CD4-positive, CD25-positive, alpha-beta regulatory T cell (primary cell): ENCODE measurements at regions not wholly inside any gene's neighbourhood (a gene's known extent, or its start where the extent isn't known, plus 50 kb on each side); places are given as distances from the start of the nearest gene placed in this dataset.

ENCODE experiments used
- ATAC-seq, 2 donors: fragments of 150-1000 bp; cut with Tn5 transposase; one replicate each; pipeline ENCODE4 v1.10.0; 2021; ENCODE audit warnings: low read depth in 2 of 2, moderate number of reproducible peaks in 2 of 2, moderate library complexity in 1 of 2
- DNase-seq, 3 donors: peaks; one replicate each; pipeline versions ENCODE4 v3.0.0 to v3.0.0-alpha.2; 2012 to 2022; ENCODE audit warnings: mixed read lengths in 1 of 3
- H3K27ac ChIP-seq: one replicate; pipeline ENCODE4 v1.7.0; 2013; ENCODE audit warnings: mild to moderate bottlenecking, low read length; ENCODE audit not compliant: insufficient read depth, poor library complexity, severe bottlenecking
- H3K27me3 ChIP-seq: one replicate; pipeline ENCODE4 v1.7.0; 2013; ENCODE audit warnings: low read length; ENCODE audit not compliant: control insufficient read depth, insufficient read depth
- H3K36me3 ChIP-seq: one replicate; pipeline ENCODE4 v1.7.0; 2013; ENCODE audit warnings: mild to moderate bottlenecking, low read length, moderate library complexity; ENCODE audit not compliant: control insufficient read depth, insufficient read depth
- H3K4me1 ChIP-seq: 2 replicates; pipeline ENCODE4 v1.7.0; 2013; ENCODE audit warnings: mild to moderate bottlenecking, low read length; ENCODE audit not compliant: insufficient read depth, control insufficient read depth, poor library complexity, severe bottlenecking
- H3K4me3 ChIP-seq: one replicate; pipeline ENCODE4 v1.7.0; 2013; ENCODE audit warnings: low read depth, mild to moderate bottlenecking, low read length, moderate library complexity
- H3K9me3 ChIP-seq, 2 experiments: 1 replicate in 1 of 2; 2 replicates in 1 of 2; pipeline ENCODE4 v1.7.0; 2013; ENCODE audit warnings: low read length in 2 of 2, mild to moderate bottlenecking in 1 of 2, moderate library complexity in 1 of 2; ENCODE audit not compliant: control insufficient read depth in 2 of 2
- H3K27ac Mint-ChIP-seq, 3 donors: one replicate each; pipeline ENCODE4 v1.8.0; 2020 to 2022; ENCODE audit warnings: mild to moderate bottlenecking in 3 of 3, mixed read lengths in 3 of 3, moderate library complexity in 2 of 3
- H3K27me3 Mint-ChIP-seq: one replicate; pipeline ENCODE4 v1.8.0; 2022; ENCODE audit warnings: mild to moderate bottlenecking, mixed read lengths
- H3K36me3 Mint-ChIP-seq: one replicate; pipeline ENCODE4 v1.8.0; 2020; ENCODE audit warnings: mixed read lengths
- H3K4me1 Mint-ChIP-seq, 4 donors: one replicate each; pipeline ENCODE4 v1.8.0; 2020 to 2022; ENCODE audit warnings: mixed read lengths in 4 of 4, mild to moderate bottlenecking in 1 of 4
- H3K4me3 Mint-ChIP-seq, 4 donors: one replicate each; pipeline ENCODE4 v1.8.0; 2020 to 2022; ENCODE audit warnings: mild to moderate bottlenecking in 4 of 4, mixed read lengths in 4 of 4, moderate library complexity in 3 of 4
- H3K9me3 Mint-ChIP-seq, 7 donors: one replicate each; pipeline ENCODE4 v1.8.0; 2020 to 2022; ENCODE audit warnings: mixed read lengths in 7 of 7, mild to moderate bottlenecking in 3 of 7, moderate library complexity in 2 of 7

DNA sequence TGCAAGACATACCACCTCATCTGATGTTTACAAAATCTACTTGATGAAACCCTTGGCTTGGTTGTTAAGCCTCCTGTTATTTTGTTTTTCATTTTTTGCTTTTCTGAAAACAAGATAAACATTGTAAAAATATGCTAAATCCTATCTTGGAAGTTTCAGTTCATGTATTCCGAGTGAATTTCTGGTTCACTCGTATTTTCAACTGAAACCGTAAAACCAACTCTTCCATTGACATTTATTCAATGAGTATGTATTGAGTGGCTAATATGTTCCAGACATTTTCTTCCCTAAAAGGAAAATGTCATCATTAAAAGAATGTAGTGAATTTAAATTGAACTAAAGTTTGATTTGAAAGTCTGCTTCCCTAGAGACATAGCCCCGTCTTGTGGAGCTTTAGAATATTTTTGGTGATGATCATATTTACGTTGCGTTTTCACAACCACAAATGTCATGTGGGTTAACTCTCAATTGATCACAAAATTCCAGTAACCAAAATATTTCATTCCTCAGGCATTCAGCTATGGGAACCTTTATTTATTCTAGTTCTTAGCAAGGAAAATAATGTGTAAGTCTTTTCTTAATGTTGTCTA, 204.2 kb downstream of the MBD2 start:
- H3K9me3 ChIP-seq: no peaks in the 10 kb centered on the region
- no peaks in the 10 kb centered on the region for H3K36me3 ChIP-seq
- Mint-ChIP-seq H3K9me3 (peaks cover 0 to 7% (median 0%) of the 10 kb centered on the region in 7 donors), H3K36me3 (no peaks in the 10 kb centered on the region), H3K27me3 (peaks cover 4% of the 10 kb centered on the region), H3K4me3 (no peak overlapping the region), H3K4me1 (no peaks in the 10 kb centered on the region), H3K27ac (no peak overlapping the region)
- H3K27me3 ChIP-seq: no peaks in the 10 kb centered on the region
- H3K4me3 ChIP-seq: no peak overlapping the region
- H3K4me1 ChIP-seq: no peaks in the 10 kb centered on the region
- H3K27ac ChIP-seq: no peak overlapping the region
- ATAC-seq (no peak), DNase-seq (no peak)

DNA sequence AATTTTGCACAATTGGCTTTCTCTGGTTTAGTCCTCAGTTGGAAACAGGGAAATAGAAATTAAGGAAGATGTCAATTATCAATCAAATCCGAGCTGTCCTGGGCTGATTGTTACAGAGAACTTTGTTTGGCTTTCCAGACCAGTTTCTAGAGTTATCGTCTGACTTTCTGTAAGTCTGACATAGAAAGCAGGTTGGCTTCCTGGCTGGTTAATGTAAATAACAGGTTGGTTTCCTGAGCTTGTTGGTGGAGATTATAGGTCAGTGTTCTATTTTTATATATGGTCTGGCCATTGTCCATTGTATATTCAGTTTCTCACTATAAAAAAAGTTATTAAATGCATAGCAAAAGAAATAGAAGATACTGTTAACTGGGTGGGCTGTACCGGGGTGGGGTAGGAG, 204.8 kb downstream of the MBD2 start:
- peaks cover 0 to 7% (median 0%) of the 10 kb centered on the region in 7 donors for H3K9me3 Mint-ChIP-seq
- Histone ChIP-seq H3K27me3 (no peaks in the 10 kb centered on the region), H3K4me3 (no peak overlapping the region), H3K4me1 (no peaks in the 10 kb centered on the region), H3K27ac (no peak overlapping the region), H3K9me3 (no peaks in the 10 kb centered on the region), H3K36me3 (no peaks in the 10 kb centered on the region)
- ATAC-seq: no peak
- no peaks in the 10 kb centered on the region for H3K36me3 Mint-ChIP-seq
- no peak overlapping the region for H3K4me3 Mint-ChIP-seq
- no peaks in the 10 kb centered on the region for H3K4me1 Mint-ChIP-seq
- H3K27me3 Mint-ChIP-seq: peaks cover 4% of the 10 kb centered on the region
- DNase-seq: no peak
- no peak overlapping the region for H3K27ac Mint-ChIP-seq

DNA sequence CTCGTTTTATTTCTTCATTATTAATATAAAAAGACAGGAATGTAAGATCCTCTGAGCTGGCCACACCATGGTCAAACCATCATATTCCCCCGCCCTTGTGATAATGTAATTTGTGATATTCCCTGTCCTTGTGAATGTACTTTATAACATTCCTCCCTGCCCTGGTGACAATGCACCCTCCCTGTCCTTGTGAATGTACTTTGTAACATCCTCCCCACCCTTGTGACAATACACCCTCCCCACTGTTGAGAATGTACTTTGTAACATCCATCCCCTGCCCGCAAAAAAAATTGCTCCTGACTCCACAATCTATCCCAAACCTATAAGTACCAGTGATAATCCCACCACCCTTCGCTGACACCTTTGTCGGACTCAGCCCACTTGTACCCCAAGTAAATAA, 211.0 kb downstream of the MBD2 start:
- ATAC-seq (no peak), DNase-seq (no peak)
- H3K9me3 Mint-ChIP-seq: peaks cover 0 to 9% (median 1%) of the 10 kb centered on the region in 7 donors
- H3K36me3 ChIP-seq: no peaks in the 10 kb centered on the region
- H3K36me3 Mint-ChIP-seq: no peaks in the 10 kb centered on the region
- H3K27ac Mint-ChIP-seq: no peak overlapping the region
- no peak overlapping the region for H3K4me3 ChIP-seq
- no peaks in the 10 kb centered on the region for H3K4me1 ChIP-seq
- H3K9me3 ChIP-seq: no peaks in the 10 kb centered on the region
- no peak overlapping the region for H3K4me3 Mint-ChIP-seq
- no peaks in the 10 kb centered on the region for H3K4me1 Mint-ChIP-seq
- H3K27ac ChIP-seq: no peak overlapping the region
- peaks cover 9% of the 10 kb centered on the region for H3K27me3 Mint-ChIP-seq
- no peaks in the 10 kb centered on the region for H3K27me3 ChIP-seq

DNA sequence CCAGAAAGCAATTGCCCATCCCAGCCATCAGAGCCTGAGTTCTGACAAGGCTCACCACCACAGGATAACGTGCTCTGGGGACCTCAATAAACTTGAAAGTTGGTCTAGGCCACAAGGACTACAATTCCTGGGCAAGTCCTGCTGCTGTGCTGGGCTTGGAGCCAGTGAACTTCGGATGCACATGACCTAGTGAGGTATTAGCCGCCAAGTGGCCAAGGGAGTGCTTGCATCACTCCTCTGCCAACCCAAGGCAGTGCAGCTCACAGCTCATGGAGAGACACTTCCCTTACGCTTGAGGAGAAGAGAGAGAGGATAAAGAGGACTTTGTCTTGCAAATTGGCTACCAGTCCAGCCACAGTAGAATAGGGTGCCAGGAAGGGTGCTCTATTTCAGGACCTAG, 219.6 kb downstream of the MBD2 start:
- no peaks in the 10 kb centered on the region for H3K36me3 Mint-ChIP-seq
- peaks cover 9% of the 10 kb centered on the region for H3K27me3 Mint-ChIP-seq
- Histone ChIP-seq H3K27me3 (no peaks in the 10 kb centered on the region), H3K4me3 (no peak overlapping the region), H3K27ac (no peak overlapping the region), H3K4me1 (no peaks in the 10 kb centered on the region), H3K36me3 (no peaks in the 10 kb centered on the region), H3K9me3 (no peaks in the 10 kb centered on the region)
- DNase-seq: no peak
- no peak for ATAC-seq
- no peak overlapping the region for H3K27ac Mint-ChIP-seq
- H3K9me3 Mint-ChIP-seq: peaks cover 0 to 7% (median 0%) of the 10 kb centered on the region in 7 donors
- H3K4me3 Mint-ChIP-seq: no peak overlapping the region
- no peaks in the 10 kb centered on the region for H3K4me1 Mint-ChIP-seq

DNA sequence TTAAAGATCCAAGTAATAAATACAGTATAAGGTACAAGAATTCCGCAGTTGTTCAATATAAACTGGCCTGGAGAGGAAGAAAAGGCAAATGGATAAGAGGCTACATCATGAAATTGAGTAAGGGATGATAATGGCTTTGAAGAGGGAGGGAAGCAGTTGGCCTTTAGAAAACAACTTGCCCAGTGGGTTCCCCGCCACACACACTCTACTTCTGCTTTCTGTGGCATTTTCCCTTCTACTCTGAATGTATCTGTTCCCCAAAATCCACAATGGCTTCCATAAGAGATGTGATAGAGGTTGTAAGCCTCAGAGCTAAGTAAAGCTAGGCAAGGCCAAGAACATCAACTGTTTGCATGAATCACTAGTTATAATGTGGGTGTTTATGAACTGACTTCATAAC, 221.3 kb downstream of the MBD2 start:
- Mint-ChIP-seq H3K27ac (no peak overlapping the region), H3K27me3 (peaks cover 4% of the 10 kb centered on the region), H3K4me3 (no peak overlapping the region), H3K4me1 (no peaks in the 10 kb centered on the region), H3K9me3 (peaks cover 0 to 4% (median 0%) of the 10 kb centered on the region in 7 donors), H3K36me3 (no peaks in the 10 kb centered on the region)
- no peaks in the 10 kb centered on the region for H3K36me3 ChIP-seq
- no peaks in the 10 kb centered on the region for H3K9me3 ChIP-seq
- H3K27me3 ChIP-seq: no peaks in the 10 kb centered on the region
- H3K4me1 ChIP-seq: no peaks in the 10 kb centered on the region
- no peak overlapping the region for H3K27ac ChIP-seq
- no peak for ATAC-seq
- H3K4me3 ChIP-seq: no peak overlapping the region
- no peak for DNase-seq

DNA sequence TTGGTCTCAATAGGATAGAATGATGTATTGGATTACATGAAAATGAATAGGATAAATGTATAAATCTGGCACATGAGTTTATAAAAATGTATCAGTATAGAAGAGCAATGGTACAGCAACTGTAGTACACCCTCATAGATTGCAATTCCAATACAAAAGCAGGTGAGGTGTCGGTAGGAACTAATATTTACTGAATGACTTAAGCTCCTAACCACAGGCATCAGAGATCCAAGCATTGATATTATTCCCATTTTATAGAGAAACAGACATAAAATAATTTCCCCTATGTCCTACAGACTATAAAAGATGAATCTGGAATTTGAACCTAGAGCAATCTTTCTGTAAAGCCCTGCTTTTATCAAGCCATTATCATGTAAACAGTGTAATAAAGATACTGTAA, 227.4 kb downstream of the MBD2 start:
- no peaks in the 10 kb centered on the region for H3K9me3 ChIP-seq
- H3K4me3 ChIP-seq: no peak overlapping the region
- DNase-seq (no peak), ATAC-seq (no peak)
- H3K27ac ChIP-seq: no peak overlapping the region
- no peak overlapping the region for H3K4me3 Mint-ChIP-seq
- no peaks in the 10 kb centered on the region for H3K27me3 ChIP-seq
- H3K36me3 Mint-ChIP-seq: no peaks in the 10 kb centered on the region
- H3K27ac Mint-ChIP-seq: no peak overlapping the region
- no peaks in the 10 kb centered on the region for H3K4me1 Mint-ChIP-seq
- peaks cover 4% of the 10 kb centered on the region for H3K27me3 Mint-ChIP-seq
- no peaks in the 10 kb centered on the region for H3K36me3 ChIP-seq
- no peaks in the 10 kb centered on the region for H3K4me1 ChIP-seq
- peaks cover 0 to 6% (median 0%) of the 10 kb centered on the region in 7 donors for H3K9me3 Mint-ChIP-seq

DNA sequence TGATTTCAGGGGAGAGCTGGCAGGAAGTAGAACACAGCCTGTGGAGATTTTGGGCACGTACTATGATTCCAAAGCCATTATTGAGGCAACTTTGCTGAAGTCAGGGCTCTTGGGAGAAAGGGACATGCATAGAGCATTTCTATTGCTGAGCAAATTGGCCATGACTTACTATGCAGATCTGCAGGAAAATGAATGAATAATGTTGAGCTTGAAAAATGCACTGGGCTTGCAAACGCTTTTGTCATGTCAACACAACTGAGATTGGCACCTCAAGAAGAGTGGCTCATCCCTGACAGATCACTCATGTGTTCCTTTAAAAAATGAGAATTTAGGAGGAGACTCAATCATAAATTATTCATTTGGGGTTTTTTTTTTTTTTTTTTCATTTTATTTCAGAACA, 230.5 kb downstream of the MBD2 start:
- H3K27me3 ChIP-seq: no peaks in the 10 kb centered on the region
- H3K4me1 Mint-ChIP-seq: no peaks in the 10 kb centered on the region
- no peak overlapping the region for H3K4me3 ChIP-seq
- ATAC-seq: no peak
- no peak overlapping the region for H3K27ac Mint-ChIP-seq
- H3K9me3 Mint-ChIP-seq: peaks cover 0 to 6% (median 0%) of the 10 kb centered on the region in 7 donors
- no peak for DNase-seq
- H3K27ac ChIP-seq: no peak overlapping the region
- H3K36me3 ChIP-seq: no peaks in the 10 kb centered on the region
- no peak overlapping the region for H3K4me3 Mint-ChIP-seq
- H3K4me1 ChIP-seq: no peaks in the 10 kb centered on the region
- no peaks in the 10 kb centered on the region for H3K9me3 ChIP-seq
- H3K36me3 Mint-ChIP-seq: no peaks in the 10 kb centered on the region
- H3K27me3 Mint-ChIP-seq: no peaks in the 10 kb centered on the region

DNA sequence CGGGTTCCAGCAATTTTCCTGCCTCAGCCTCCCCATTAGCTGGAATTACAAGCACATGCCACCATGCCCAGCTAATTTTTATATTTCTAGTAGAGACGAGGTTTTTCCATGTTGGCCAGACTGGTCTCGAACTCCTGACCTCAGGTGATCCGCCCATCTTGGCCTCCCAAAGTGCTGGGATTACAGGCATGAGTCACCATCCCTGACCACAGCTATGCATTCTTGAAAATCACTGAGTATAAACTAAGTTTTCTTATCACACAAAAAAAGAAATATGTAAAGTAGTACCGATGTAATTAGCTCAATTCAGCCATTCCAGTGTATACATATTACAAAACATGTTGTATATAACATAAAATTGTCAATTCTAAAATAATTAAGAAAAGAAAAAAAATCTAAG, 232.7 kb downstream of the MBD2 start:
- no peak for DNase-seq
- Mint-ChIP-seq H3K36me3 (no peaks in the 10 kb centered on the region), H3K27ac (no peak overlapping the region), H3K27me3 (no peaks in the 10 kb centered on the region), H3K9me3 (peaks cover 0 to 1% (median 0%) of the 10 kb centered on the region in 7 donors), H3K4me1 (no peaks in the 10 kb centered on the region), H3K4me3 (no peak overlapping the region)
- Histone ChIP-seq H3K27ac (no peak overlapping the region), H3K4me3 (no peak overlapping the region), H3K4me1 (no peaks in the 10 kb centered on the region), H3K27me3 (no peaks in the 10 kb centered on the region), H3K9me3 (no peaks in the 10 kb centered on the region), H3K36me3 (no peaks in the 10 kb centered on the region)
- ATAC-seq: no peak
